A673 (cell line): ENCODE measurements at regions not wholly inside any gene's neighbourhood (a gene's known extent, or its start where the extent isn't known, plus 50 kb on each side); places are given as distances from the start of the nearest gene placed in this dataset.

Source experiments
- BruUV-seq: library from RNA; stranded (reverse); fragments of 400-500 nt; replicated peaks from 2 replicates; lab custom pipeline; 2021; lab: Mats Ljungman, UMichigan
- CTCF ChIA-PET: fragments of 300-600 bp; sonication (Branson Sonifier 250); formaldehyde crosslinking; loops from one replicate; lab custom pipeline; 2022; ENCODE audit warnings: antibody characterized with exemption; lab: Charles Lee
- POLR2A ChIA-PET: fragments of 300-600 bp; sonication (Branson Sonifier 250); formaldehyde crosslinking; loops from one replicate; lab custom pipeline; 2022; ENCODE audit warnings: antibody characterized with exemption; ENCODE audit not compliant: low non-redundant PET; lab: Charles Lee
- DNase-seq: peaks from one replicate; pipeline ENCODE4 v3.0.0-alpha.2; 2015; ENCODE audit warnings: low spot score
- H3K27ac ChIP-seq: fragments of 200-600 bp; sonication (generic); 2 replicates; pipeline ENCODE4 v1.5.1; 2016; ENCODE audit warnings: mixed run types, low read depth, mild to moderate bottlenecking, mixed read lengths, antibody characterized with exemption, low read length; ENCODE audit not compliant: poor library complexity, severe bottlenecking
- H3K27me3 ChIP-seq: fragments of 200-600 bp; sonication (generic); replicated peaks from 2 replicates; pipeline ENCODE4 v1.6.1; 2017; ENCODE audit warnings: mixed run types, low read depth, mild to moderate bottlenecking, mixed read lengths, antibody characterized with exemption, low read length; ENCODE audit not compliant: insufficient read depth, poor library complexity
- H3K36me3 ChIP-seq: fragments of 200-600 bp; sonication (generic); 2 replicates; pipeline ENCODE4 v1.6.1; 2016; ENCODE audit warnings: mixed run types, mild to moderate bottlenecking, mixed read lengths, antibody characterized with exemption, low read length; ENCODE audit not compliant: insufficient read depth, poor library complexity, severe bottlenecking
- H3K4me1 ChIP-seq: fragments of 200-600 bp; sonication (generic); 2 replicates; pipeline ENCODE4 v1.6.1; 2017; ENCODE audit warnings: mixed run types, mild to moderate bottlenecking, mixed read lengths, antibody characterized with exemption, low read length; ENCODE audit not compliant: insufficient read depth, poor library complexity, severe bottlenecking
- H3K4me3 ChIP-seq: fragments of 200-600 bp; sonication (generic); 2 replicates; pipeline ENCODE4 v1.5.1; 2016; ENCODE audit warnings: low read depth, mixed run types, mild to moderate bottlenecking, mixed read lengths, low read length; ENCODE audit not compliant: poor library complexity, severe bottlenecking
- H3K9me3 ChIP-seq: fragments of 200-600 bp; sonication (generic); 2 replicates; pipeline ENCODE4 v1.6.1; 2016; ENCODE audit warnings: mixed run types, low read depth, mild to moderate bottlenecking, mixed read lengths, antibody characterized with exemption, low read length; ENCODE audit not compliant: poor library complexity, severe bottlenecking
- CTCF ChIP-seq: fragments of 300-800, 200-600 bp; sonication (generic); conservative IDR thresholded peaks from 2 replicates; pipeline ENCODE4 v1.5.1; 2017; ENCODE audit warnings: low read depth, mild to moderate bottlenecking, antibody characterized with exemption, low read length, moderate library complexity, mixed read lengths
- EZH2 ChIP-seq: fragments of 200-600 bp; sonication (generic); IDR thresholded peaks from 2 replicates; pipeline ENCODE4 v1.6.1; 2017; ENCODE audit warnings: borderline replicate concordance, low read depth, mild to moderate bottlenecking, mixed read lengths, antibody characterized with exemption, low read length; ENCODE audit not compliant: poor library complexity, severe bottlenecking
- intact Hi-C: fragments of 100-400 bp; cut with micrococcal nuclease; formaldehyde crosslinking; loops from one replicate; pipeline ENCODE4 v1.10.0; 2022; ENCODE audit not compliant: unreplicated experiment

DNA sequence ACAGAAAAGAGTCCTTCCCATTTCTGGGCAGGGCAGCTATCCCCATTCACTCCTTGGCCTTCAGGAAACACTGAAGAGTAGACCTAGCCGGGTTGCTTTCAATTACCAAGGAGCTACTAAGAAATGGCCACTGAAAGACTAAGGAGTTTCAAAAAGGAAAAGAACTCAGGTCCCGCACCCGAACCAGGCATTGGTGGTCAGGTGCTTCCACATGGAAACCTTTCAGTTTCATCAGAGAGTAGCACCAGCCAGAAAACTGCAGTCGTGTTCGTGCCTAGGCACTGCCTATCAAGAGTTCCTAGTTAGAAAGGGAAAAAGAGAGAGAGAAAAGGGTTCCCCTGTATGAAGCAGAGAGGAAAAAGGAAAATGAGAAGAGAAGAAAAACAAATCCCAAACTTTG, 237.9 kb downstream of the KLHL4 start:
- Histone ChIP-seq H3K36me3 (no peaks in the 10 kb centered on the region), H3K4me3 (no peak overlapping the region), H3K4me1 (no peaks in the 10 kb centered on the region), H3K27me3 (no peaks in the 10 kb centered on the region), H3K9me3 (peaks cover 8% of the 10 kb centered on the region), H3K27ac (no peak overlapping the region)
- no TSS peak for BruUV-seq
- CTCF ChIA-PET = no interaction called here
- POLR2A ChIA-PET = no interaction called here
- TF ChIP-seq EZH2 (no peak), CTCF (no peak)
- intact Hi-C loops = no loop called here
- no peak for DNase-seq

GRCh38 chrX:87788976-87789375, 271.4 kb downstream of the KLHL4 start:
- intact Hi-C loops = no loop called here
- BruUV-seq = no TSS peak
- H3K4me1 ChIP-seq = no peaks in the 10 kb centered on the region
- H3K27ac ChIP-seq = no peak overlapping the region
- H3K27me3 ChIP-seq = no peaks in the 10 kb centered on the region
- TF ChIP-seq EZH2 (no peak), CTCF (no peak)
- peaks cover 30% of the 10 kb centered on the region for H3K9me3 ChIP-seq
- POLR2A ChIA-PET = no interaction called here
- no peak for DNase-seq
- no peaks in the 10 kb centered on the region for H3K36me3 ChIP-seq
- H3K4me3 ChIP-seq = no peak overlapping the region
- CTCF ChIA-PET = no interaction called here

- Histone ChIP-seq H3K36me3 (no peaks in the 10 kb centered on the region), H3K27me3 (no peaks in the 10 kb centered on the region), H3K4me3 (no peak overlapping the region), H3K4me1 (no peaks in the 10 kb centered on the region), H3K27ac (no peak overlapping the region), H3K9me3 (peaks cover 9% of the 10 kb centered on the region)
- BruUV-seq = no TSS peak
- no peak for DNase-seq
- intact Hi-C loops = no loop called here
- ChIA-PET CTCF (no interaction called here), POLR2A (no interaction called here)
- no peak for TF ChIP-seq EZH2
- no peak for TF ChIP-seq CTCF
Measured at GRCh38 chrX:87798039-87798438, 280.4 kb downstream of the KLHL4 start.
